ENCODE measurements at regions not wholly inside any gene's neighbourhood (a gene's known extent, or its start where the extent isn't known, plus 50 kb on each side); places are given as distances from the start of the nearest gene placed in this dataset.
"Not testable (repeated sequence)": the region's sequence is repeated elsewhere in the genome, so short reads cannot be mapped to it uniquely, and the experiment has no call there.

DNA sequence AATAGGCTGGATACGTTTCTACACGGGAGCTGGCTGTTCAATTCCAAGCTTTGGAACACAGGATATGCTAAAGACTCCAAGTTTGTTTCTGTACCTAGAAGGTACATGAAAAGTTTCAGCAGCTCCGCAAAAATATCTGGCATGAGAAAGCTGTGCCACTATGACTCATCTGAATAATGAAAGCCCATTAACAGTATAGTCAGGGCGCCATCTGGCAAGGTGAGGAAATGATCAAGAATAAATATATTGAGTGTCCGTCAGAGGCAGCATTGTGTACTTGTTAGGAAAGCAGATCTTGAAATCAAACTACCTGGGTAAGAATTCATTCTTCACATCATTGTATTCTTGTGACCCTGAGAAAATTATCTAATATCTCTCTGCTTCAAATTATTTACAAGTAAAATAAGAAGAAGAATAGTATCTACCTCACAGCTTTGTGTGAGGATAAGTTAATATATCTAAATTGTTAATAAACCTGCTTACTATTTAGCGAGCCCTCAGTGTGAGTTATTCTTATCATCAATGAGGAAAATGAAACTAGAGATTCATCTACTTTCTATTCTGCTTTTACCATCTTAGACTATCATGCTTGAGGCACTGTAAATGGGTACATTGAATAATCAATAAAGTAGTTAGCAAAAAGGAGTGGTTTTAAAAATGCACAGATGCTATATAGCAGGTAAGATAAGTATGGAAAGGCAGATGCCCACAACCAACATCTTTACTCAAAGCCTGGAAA lies 53.5 kb downstream of the FSCB start:
- H3K4me3 Mint-ChIP-seq, result no peak overlapping the region
- no peak overlapping the region for H3K27ac Mint-ChIP-seq
- DNase-seq (ENCODE audit: low spot score), result no peak
- no peaks in the 10 kb centered on the region for H3K4me1 Mint-ChIP-seq (ENCODE audit: low read depth in 2 of 2)
- peaks cover 14% of the 10 kb centered on the region for H3K9me3 Mint-ChIP-seq
- no peaks in the 10 kb centered on the region for H3K36me3 Mint-ChIP-seq
- H3K27me3 Mint-ChIP-seq, result no peaks in the 10 kb centered on the region
- no peak for ATAC-seq

DNA sequence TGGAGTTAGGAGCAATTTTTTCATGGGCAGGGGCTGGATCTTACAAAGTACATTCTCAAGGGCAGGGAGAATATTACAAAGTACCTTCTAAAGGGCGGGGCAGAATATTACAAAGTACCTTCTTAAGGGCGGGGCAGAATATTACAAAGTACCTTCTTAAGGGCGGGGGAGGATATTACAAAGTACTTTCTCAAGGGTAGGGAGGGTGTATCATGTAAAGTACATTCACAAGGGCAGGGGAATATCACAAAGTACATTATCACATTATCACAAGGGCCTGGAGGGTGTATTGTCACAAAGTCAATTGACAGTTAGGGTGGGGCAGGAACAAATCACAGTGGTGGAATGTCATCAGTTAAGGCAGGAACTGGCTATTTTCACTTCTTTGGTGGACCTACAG lies 56.9 kb downstream of the FSCB start:
- not testable (repeated sequence) for DNase-seq (ENCODE audit: low spot score); H3K27me3 Mint-ChIP-seq; ATAC-seq; H3K4me3 Mint-ChIP-seq; H3K36me3 Mint-ChIP-seq; H3K4me1 Mint-ChIP-seq (ENCODE audit: low read depth in 2 of 2); H3K27ac Mint-ChIP-seq
- H3K9me3 Mint-ChIP-seq, result peaks cover 19% of the 10 kb centered on the region

DNA sequence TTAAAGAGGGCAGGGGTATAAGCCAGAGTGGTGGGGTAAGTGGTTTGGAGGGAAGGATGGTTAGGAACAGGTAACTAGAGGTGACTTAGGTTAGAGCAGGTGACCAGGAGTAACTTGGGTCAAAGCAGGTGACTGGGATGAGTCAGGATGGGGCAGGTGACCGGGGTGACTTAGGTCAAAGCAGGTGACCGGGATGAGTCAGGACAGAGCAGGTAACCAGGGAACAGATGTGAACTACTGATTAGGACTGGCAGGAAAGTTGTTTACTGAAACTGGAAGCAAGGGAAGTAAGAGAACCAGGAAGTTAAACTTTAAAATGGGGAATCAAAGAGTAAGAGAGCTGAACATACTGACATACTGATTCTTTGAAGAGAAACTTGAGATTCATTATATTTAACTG lies 57.4 kb downstream of the FSCB start:
- DNase-seq (ENCODE audit: low spot score), result no peak
- no peak for ATAC-seq
- Mint-ChIP-seq H3K4me1 (ENCODE audit: low read depth in 2 of 2) (no peaks in the 10 kb centered on the region), H3K27me3 (no peaks in the 10 kb centered on the region), H3K4me3 (no peak overlapping the region), H3K9me3 (peaks cover 19% of the 10 kb centered on the region), H3K36me3 (no peaks in the 10 kb centered on the region), H3K27ac (no peak overlapping the region)

DNA sequence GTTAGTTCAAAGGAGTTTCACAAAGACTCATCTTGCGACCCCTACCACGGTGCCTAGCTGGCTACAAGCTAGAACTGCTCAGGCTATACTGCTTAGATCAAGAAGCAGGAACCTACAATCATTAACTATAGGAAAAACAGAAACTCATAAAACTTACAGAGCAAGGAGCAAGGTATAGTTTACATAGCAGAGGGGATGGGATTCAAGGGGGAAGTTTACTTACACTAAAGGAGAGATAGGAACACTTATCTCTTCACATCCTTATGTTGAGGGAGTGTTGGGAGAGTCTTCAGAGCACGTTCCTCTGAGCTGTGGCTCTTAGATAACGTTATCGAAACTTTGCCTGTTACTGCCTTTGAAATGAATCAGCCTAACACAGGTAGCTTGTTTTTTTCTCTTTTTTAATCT lies 58.1 kb downstream of the FSCB start:
- H3K9me3 Mint-ChIP-seq, result peaks cover 19% of the 10 kb centered on the region
- no peak for DNase-seq (ENCODE audit: low spot score)
- H3K36me3 Mint-ChIP-seq, result no peaks in the 10 kb centered on the region
- ATAC-seq, result no peak
- H3K4me1 Mint-ChIP-seq (ENCODE audit: low read depth in 2 of 2), result no peaks in the 10 kb centered on the region
- H3K27ac Mint-ChIP-seq, result no peak overlapping the region
- no peak overlapping the region for H3K4me3 Mint-ChIP-seq
- no peaks in the 10 kb centered on the region for H3K27me3 Mint-ChIP-seq

DNA sequence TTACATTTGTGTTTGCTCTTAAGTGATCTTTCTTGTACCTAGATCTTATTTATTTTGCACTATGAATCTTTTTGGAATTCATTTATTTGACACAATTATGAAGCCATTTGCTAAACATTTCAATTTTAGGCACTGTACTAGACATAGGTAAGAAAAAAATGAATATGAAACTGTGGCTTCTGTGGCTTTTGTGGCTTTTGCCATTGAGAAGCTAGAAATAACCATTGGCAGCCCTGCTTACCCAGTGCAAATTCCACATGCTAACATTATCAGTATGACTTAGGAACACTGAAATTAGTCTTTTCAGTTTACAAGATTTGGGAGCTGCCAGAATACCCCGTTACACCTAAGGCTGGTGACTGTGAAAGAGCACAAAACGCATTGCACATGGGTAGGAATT lies 60.1 kb downstream of the FSCB start:
- Mint-ChIP-seq H3K9me3 (peaks cover 15% of the 10 kb centered on the region), H3K4me3 (no peak overlapping the region), H3K36me3 (no peaks in the 10 kb centered on the region), H3K27ac (no peak overlapping the region), H3K27me3 (no peaks in the 10 kb centered on the region), H3K4me1 (ENCODE audit: low read depth in 2 of 2) (no peaks in the 10 kb centered on the region)
- no peak for DNase-seq (ENCODE audit: low spot score)
- no peak for ATAC-seq

DNA sequence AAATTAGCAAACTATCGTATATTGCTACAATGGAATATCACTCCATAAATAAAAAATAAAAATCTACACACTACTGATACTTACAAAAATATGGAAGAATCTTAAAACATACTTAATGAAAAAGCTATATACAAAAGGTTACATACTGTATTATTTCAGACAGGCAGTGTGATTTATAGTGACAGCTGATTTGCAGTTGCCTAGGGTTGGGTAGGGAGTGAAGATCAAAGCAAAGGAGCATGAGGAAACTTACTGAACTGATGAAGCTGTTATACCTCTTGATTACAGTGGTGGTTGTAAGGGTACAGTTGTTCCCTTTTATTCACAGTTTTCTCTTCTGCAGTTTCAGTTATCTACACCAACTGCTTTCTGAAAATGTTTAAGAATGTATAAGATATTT lies 62.6 kb downstream of the FSCB start:
- H3K4me1 Mint-ChIP-seq (ENCODE audit: low read depth in 2 of 2), result no peaks in the 10 kb centered on the region
- DNase-seq (ENCODE audit: low spot score) (no peak), ATAC-seq (no peak)
- H3K27me3 Mint-ChIP-seq, result no peaks in the 10 kb centered on the region
- no peaks in the 10 kb centered on the region for H3K36me3 Mint-ChIP-seq
- peaks cover 11% of the 10 kb centered on the region for H3K9me3 Mint-ChIP-seq
- no peak overlapping the region for H3K27ac Mint-ChIP-seq
- H3K4me3 Mint-ChIP-seq, result no peak overlapping the region

DNA sequence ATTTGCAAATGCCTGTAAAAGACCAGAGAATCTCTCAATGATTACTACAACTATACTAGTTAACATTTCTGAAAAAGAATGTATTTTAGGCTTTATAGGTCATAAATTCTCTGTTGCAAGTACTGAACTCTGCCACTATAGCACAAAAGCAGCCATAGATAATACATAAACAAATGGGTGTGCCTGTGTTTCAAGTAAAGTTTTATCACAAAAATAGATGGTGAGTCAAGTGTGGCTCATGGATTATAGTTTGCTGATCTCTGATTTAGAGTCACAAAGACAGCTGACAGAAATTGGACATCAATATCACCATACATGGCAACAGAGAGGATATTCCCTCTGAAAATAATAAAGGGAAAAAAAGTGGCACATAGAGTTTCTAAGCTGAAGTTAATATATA lies 68.1 kb downstream of the FSCB start:
- Mint-ChIP-seq H3K36me3 (no peaks in the 10 kb centered on the region), H3K4me3 (no peak overlapping the region), H3K9me3 (peaks cover 17% of the 10 kb centered on the region), H3K27ac (no peak overlapping the region), H3K27me3 (no peaks in the 10 kb centered on the region), H3K4me1 (ENCODE audit: low read depth in 2 of 2) (no peaks in the 10 kb centered on the region)
- ATAC-seq (no peak), DNase-seq (ENCODE audit: low spot score) (no peak)

DNA sequence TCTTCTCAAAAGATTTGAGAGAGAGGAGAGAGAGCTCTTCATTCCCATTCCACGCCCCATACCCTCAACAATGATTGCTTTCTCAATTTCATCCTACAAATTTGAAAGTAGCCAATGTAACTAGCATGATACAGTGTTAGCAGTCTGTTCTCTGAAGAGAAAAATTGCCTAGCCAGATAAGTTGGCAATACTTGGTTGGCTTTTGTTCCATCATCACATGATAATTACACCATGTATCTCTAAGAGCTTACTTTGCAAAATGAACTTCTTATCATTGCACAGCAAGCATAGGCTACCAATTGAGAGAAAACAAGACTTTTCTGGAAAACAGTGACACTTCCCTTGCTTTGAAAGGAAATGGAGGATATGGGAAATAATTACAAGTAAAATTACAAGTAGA lies 68.9 kb downstream of the FSCB start:
- Mint-ChIP-seq H3K9me3 (peaks cover 17% of the 10 kb centered on the region), H3K27me3 (no peaks in the 10 kb centered on the region), H3K4me3 (no peak overlapping the region), H3K27ac (no peak overlapping the region), H3K36me3 (no peaks in the 10 kb centered on the region), H3K4me1 (ENCODE audit: low read depth in 2 of 2) (no peaks in the 10 kb centered on the region)
- DNase-seq (ENCODE audit: low spot score), result no peak
- ATAC-seq, result no peak

DNA sequence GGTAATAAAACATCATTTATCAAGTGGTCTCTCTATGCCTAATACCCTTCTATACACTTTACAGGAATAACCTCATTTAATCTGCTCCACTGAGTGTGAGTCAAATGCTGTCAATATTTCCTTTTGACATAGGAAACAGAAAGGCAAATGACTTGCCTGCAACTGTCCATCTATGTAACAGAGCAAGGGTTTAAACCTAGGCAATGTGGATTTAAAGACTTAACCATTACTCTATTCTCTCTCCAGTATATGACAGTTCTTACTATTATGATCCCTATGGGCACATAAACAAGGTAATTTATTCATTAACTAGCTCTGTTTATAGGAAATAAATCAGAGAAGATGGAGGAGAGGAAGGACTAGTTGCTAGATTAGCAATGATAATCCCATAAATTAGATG lies 70.6 kb downstream of the FSCB start:
- Mint-ChIP-seq H3K36me3 (no peaks in the 10 kb centered on the region), H3K9me3 (peaks cover 14% of the 10 kb centered on the region), H3K4me1 (ENCODE audit: low read depth in 2 of 2) (no peaks in the 10 kb centered on the region), H3K4me3 (no peak overlapping the region), H3K27me3 (no peaks in the 10 kb centered on the region), H3K27ac (no peak overlapping the region)
- DNase-seq (ENCODE audit: low spot score) (no peak), ATAC-seq (no peak)

DNA sequence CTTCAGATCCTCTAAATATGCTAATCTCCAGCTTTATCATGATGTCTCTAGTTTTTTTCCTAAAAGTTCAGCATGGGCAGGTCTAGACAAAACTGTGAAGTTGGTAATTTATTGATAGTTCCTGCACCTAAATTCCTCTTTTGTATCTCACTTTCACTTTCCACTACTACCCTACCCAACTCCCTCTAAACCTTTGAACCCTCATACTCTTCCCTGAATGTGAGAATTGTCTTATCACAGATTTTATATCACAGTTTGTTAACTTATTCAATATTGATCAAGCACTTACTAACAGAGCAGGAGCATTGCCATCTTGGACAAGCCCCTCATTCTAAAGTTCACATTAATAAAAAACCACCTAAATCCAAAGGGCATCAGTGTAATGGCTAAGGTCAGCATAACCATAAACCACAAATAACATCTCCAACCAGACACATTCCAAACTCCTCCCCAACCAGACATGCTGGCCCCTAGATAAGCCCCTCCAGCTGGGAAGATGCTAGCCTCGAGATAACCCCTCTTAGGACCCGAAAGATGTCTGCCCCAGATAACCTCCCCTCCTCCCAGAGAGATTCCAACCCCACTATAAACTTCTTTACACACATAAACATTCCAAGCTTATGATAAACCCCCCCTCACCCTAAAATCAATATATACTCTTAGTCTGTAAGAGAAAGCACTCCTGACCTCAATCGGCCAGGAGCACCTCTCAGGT lies 78.7 kb downstream of the FSCB start:
- H3K27me3 Mint-ChIP-seq, result no peaks in the 10 kb centered on the region

DNA sequence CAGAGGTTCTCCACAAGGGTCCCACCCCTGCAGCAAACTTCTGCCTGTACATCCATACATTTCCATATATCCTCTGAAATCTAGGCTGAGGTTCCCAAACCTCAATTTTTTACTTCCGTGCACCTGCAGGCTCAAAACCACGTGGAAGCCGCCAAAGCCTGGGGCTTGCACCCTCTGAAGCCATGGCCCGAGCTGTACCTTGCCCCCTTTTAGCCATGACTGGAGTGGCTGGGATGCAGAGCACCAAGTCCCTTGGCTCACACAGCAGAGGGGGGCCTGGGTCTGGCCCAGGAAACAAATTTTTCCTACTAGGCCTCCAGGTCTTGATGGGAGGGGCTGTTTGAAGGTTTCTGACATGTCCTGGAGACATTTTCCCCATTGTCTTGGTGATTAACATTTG lies 84.4 kb downstream of the FSCB start:
- Mint-ChIP-seq H3K4me3 (no peak overlapping the region), H3K4me1 (ENCODE audit: low read depth in 2 of 2) (no peaks in the 10 kb centered on the region), H3K27me3 (no peaks in the 10 kb centered on the region), H3K9me3 (peaks cover 23% of the 10 kb centered on the region), H3K27ac (no peak overlapping the region), H3K36me3 (peaks cover 6% of the 10 kb centered on the region)
- DNase-seq (ENCODE audit: low spot score) (no peak), ATAC-seq (no peak)

More for the DNA sequence above, 78.7 kb downstream of the FSCB start:
- no peak for ATAC-seq
- Mint-ChIP-seq H3K4me3 (no peak overlapping the region), H3K4me1 (ENCODE audit: low read depth in 2 of 2) (no peaks in the 10 kb centered on the region), H3K9me3 (peaks cover 29% of the 10 kb centered on the region), H3K36me3 (peaks cover 6% of the 10 kb centered on the region), H3K27ac (no peak overlapping the region)
- no peak for DNase-seq (ENCODE audit: low spot score)

DNA sequence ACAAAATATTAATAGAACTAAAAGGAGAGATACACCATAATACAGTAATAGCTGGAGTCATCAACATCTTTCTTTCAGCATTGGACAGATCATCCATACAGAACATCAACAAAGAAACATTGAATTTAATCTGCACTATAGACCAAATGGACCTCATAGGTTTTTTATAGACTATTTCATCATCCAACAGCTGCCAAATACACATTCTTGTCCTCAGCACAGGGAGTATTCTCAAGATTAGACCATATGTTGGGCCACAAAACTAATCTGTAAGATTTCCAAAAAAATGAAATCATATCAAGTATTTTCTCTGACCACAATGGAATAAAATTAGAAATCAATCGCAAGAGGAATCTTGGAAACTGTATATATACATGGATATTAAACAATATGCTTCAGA lies 86.9 kb downstream of the FSCB start:
- Mint-ChIP-seq H3K4me1 (ENCODE audit: low read depth in 2 of 2) (no peaks in the 10 kb centered on the region), H3K9me3 (peaks cover 25% of the 10 kb centered on the region), H3K36me3 (peaks cover 6% of the 10 kb centered on the region)

DNA sequence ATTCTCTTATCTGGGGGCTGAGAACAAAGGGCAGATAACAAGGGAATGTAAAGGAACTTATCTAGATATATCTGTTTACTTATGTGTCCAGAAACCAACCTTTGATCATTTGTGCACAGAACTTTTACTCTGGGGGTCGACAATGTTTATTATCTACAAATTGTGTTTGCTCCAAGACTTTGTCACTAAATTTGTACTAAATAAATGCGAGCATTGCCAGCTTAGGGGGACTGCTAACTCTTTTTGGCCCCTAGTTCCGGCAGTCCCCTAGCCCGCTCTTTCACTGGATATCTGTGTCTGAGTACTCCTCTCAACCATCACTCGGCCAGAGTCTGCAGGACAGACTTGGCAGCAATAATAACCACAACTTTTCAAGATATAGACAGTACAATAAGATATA lies 88.2 kb downstream of the FSCB start:
- H3K27me3 Mint-ChIP-seq, result no peaks in the 10 kb centered on the region
- H3K27ac Mint-ChIP-seq, result no peak overlapping the region
- no peak overlapping the region for H3K4me3 Mint-ChIP-seq
- peaks cover 6% of the 10 kb centered on the region for H3K36me3 Mint-ChIP-seq
- H3K4me1 Mint-ChIP-seq (ENCODE audit: low read depth in 2 of 2), result no peaks in the 10 kb centered on the region
- ATAC-seq (no peak), DNase-seq (ENCODE audit: low spot score) (no peak)
- H3K9me3 Mint-ChIP-seq, result peaks cover 24% of the 10 kb centered on the region

More for the DNA sequence above, 86.9 kb downstream of the FSCB start:
- ATAC-seq, result no peak
- DNase-seq (ENCODE audit: low spot score), result no peak
- H3K27ac Mint-ChIP-seq, result no peak overlapping the region
- no peak overlapping the region for H3K4me3 Mint-ChIP-seq
- no peaks in the 10 kb centered on the region for H3K27me3 Mint-ChIP-seq

DNA sequence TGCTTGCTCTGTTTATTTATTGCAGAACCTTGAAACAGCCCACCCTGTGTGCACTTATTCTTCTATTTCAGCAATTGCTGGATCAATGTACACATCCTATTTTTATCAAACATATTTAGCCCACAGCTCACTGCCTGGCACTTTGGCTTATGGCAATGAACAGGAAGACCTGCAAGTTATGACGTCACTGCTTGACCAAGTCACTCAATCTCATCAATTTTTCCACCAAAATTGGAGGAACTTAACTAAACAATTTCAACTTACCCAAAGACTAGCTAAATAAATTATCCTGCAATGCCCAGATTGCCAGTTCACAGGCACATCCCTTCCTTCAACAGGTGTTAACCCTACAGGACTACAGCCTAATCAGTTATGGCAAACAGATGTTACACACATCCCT lies 89.3 kb downstream of the FSCB start:
- Mint-ChIP-seq H3K36me3 (peaks cover 11% of the 10 kb centered on the region), H3K27me3 (no peaks in the 10 kb centered on the region), H3K9me3 (peaks cover 22% of the 10 kb centered on the region), H3K4me1 (ENCODE audit: low read depth in 2 of 2) (no peaks in the 10 kb centered on the region), H3K27ac (no peak overlapping the region), H3K4me3 (no peak overlapping the region)
- ATAC-seq (no peak), DNase-seq (ENCODE audit: low spot score) (no peak)

DNA sequence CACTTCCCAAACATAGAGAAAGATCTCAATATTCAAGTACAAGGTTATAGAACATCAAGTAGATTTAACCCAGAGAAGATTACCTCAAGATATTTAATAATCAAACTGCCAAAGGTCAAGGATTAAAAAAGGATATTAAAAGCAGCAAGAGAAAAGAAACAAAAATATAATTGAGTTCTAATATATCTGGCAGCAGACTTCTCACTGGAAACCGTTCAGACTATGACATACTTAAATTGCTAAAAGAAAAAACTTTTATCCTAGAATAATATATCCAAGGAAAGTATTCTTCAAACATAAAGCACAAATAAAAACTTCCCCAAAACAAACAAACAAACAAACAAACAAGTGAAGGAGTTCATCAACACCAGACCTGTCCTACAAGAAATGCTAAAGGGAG lies 92.4 kb downstream of the FSCB start:
- no peak for ATAC-seq
- H3K36me3 Mint-ChIP-seq, result peaks cover 11% of the 10 kb centered on the region
- no peak for DNase-seq (ENCODE audit: low spot score)
- no peaks in the 10 kb centered on the region for H3K27me3 Mint-ChIP-seq
- H3K4me3 Mint-ChIP-seq, result no peak overlapping the region
- H3K9me3 Mint-ChIP-seq, result peaks cover 22% of the 10 kb centered on the region
- no peaks in the 10 kb centered on the region for H3K4me1 Mint-ChIP-seq (ENCODE audit: low read depth in 2 of 2)
- H3K27ac Mint-ChIP-seq, result no peak overlapping the region

Measured in natural killer cell treated with Interleukin-12 subunit alpha and Interleukin-12 subunit beta and Interleukin-15 and Interleukin-18, amount 100 ng/mL, for 72 hours (primary cell).